GM19395 (cell line): ENCODE measurements at regions not wholly inside any gene's neighbourhood (a gene's known extent, or its start where the extent isn't known, plus 50 kb on each side); places are given as distances from the start of the nearest gene placed in this dataset.

ENCODE experiments used
- ATAC-seq: cut with Tn5 transposase; IDR thresholded peaks from one replicate; pipeline ENCODE4 v1.9.1; 2021; ENCODE audit warnings: mild to moderate bottlenecking, moderate library complexity; ENCODE audit not compliant: unreplicated experiment

DNA sequence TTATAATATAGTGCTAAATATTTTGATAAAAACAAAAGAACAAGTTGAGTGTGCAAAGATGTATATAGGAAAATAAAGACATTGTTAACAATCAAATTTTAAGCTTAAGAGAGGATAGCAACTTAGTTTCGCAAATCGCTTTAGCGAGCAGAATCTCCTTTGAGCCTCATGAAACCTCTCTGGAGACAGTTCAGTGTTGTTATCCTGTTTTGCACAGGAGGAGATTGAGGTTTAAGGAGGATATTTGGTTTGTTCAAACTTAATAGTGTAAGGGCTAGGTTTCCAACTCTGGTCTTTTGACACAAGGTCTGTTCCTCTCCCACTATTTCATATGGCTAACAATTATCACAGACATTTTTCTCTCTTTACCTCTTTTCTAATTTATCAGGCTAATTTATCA, 1848.5 kb upstream of the TENM3 start:
- ATAC-seq, result no peak

DNA sequence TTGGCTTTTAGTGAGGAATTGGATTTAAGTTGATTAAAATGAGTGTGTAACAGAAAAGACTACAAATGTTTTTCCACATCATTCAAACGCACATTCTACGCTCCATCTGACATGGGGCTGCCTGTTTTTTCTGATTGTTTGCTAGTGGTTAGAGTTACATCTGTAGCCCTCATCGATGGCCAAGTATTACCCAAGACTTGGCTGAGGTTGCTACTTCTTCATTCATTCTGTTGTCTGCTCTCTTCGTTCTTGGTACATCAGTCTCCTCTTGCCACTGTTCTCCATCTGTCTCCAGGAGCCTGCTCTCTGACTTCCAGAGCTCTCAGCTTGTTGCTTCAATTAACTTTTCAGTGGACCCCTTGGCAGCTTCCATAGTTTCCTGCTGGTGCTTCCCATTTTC, 1844.6 kb upstream of the TENM3 start:
- ATAC-seq, result no peak

DNA sequence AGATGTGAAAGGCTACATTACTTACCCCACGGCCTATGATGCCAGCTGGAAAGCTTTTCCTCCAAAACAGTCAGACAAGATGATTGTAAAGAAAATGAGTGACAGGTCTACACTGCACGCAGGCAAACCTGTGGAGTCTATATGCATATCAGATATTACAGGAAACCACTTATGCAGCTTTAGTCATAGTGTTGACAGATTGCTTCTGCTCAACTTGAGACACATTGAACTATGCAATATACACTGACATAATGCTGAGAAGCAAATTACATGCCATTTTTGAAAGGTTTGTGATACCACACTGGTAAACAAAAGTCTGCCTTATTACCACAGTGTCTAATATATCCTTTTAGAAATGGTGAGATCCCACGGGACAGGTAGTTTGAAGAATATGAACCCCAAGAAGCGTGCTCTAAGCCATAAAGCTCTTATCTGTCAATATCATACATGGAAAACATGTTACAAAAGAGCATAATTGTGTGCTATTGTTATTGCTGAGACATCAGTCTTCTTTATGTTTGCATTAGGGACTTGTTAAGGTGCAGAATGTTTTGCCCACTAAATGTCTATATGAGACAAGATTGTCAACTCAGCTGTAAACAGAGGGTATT, 1835.8 kb upstream of the TENM3 start:
- no peak for ATAC-seq

DNA sequence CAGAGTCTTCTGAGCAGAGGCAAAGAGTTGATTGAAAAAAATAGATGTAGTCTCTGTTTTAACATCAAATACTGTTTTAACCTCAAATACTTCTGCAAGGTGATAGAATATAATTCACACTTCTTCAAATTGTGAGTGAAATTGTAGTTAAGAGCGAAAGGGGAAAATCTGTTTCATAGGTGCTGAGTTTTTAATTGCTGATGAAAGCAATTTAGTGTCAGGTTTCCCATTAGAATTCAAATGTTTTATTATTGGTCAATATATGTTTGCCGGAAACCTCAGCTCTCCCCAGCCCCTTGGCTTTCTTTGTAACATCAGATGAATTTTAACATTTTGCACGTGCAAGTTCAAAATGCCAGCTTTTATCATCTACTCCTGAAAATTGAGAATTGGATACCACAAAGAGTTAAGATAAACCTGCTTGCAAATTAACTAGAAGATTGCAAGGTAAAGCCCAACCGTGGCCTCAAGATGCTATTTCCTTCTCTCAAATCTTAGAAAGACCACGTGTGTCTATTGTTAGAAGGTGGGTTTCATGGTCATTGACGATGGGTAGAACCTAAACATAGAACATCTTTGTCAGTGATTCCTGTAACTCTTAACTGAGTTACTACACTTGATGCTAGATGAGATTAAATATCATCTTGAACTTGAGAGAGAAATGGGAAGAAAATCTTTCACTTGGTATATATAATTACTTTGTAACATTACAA, 1824.2 kb upstream of the TENM3 start:
- ATAC-seq, result no peak

DNA sequence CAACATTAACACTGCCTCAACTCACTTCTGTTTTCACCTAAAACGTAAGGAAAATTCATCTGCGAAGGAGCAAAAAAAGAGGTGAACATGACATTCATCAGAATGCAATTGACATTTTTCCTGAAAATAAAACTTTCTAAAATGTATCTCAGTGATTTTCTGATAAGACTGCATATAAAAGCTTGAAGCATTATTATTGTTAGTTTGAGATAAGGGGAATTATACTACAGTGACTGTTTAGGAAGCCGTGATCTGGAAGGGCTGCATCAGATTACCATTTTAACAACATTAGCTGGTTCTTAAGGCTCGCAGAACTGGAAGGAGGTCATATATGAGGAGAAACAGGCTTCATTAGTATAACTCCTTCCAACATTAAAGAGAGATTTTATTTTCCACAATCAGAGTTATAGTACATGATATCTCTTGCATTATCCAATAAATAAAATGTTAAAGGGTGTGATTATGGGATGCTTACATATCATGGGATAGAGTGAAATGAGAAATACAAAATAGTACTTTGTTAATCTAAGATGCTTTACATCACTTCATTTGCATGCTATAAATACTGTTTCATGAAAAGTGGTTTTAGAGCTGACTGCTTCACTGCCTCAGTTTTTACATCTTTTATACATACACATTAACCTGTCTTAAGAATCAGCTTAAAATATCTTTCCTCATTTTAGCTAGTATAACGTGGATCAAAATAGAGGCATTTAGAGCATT, 1820.1 kb upstream of the TENM3 start:
- ATAC-seq, result no peak

DNA sequence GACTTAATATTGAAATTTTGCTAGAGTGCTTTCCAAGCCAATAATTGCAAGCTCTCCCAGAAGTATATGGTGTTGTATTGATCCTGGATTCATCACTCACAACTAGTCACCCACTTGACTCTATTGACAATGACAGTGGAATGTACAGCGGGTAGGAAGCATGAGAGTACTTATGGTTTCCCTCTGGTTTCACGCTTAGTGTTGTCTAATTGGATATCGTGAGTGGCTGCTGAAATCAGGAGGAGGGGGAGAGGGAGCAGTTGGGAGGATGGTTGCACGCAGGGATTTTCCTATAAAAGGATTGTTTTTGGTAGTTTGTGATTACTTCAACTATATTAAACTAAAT, 1819.5 kb upstream of the TENM3 start:
- no peak for ATAC-seq

DNA sequence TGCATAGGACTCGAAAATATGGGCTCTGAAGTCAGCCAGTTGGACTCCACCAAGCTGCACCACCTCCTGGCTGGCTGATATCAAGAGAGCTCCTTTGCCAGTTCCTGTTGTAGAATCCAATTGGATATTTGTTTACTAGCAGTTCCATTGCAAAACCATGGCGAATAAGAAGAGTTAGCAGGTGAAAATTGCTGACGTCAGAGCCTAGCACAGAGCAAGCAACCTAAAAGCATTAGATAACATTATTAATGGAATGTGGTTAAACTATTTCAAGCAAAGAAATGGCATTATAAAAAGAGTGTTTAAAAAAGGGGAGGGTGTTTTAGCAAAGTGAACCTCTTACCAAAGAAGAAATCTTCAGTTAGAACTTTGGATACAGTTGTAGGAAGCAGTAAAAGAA, 1816.3 kb upstream of the TENM3 start:
- ATAC-seq, result no peak

DNA sequence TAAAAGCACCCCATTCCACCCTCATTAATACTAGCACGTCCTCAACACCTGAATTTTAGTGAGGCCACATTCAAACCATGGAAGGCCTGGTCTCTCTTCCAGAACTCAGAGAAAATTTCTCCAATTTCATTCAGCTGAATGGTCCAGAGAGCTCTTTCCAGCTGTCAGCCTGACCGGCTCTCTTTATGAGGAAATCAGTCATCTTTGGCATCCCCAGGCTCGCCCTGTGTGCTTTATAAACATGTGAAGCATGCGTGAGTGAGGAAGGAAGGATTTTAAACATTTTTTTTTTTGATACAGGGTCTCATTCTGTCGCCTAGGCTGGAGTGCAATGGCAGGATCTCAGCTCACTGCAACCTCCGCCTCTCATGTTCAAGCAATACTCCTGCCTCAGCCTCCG, 1812.9 kb upstream of the TENM3 start:
- ATAC-seq, result no peak

DNA sequence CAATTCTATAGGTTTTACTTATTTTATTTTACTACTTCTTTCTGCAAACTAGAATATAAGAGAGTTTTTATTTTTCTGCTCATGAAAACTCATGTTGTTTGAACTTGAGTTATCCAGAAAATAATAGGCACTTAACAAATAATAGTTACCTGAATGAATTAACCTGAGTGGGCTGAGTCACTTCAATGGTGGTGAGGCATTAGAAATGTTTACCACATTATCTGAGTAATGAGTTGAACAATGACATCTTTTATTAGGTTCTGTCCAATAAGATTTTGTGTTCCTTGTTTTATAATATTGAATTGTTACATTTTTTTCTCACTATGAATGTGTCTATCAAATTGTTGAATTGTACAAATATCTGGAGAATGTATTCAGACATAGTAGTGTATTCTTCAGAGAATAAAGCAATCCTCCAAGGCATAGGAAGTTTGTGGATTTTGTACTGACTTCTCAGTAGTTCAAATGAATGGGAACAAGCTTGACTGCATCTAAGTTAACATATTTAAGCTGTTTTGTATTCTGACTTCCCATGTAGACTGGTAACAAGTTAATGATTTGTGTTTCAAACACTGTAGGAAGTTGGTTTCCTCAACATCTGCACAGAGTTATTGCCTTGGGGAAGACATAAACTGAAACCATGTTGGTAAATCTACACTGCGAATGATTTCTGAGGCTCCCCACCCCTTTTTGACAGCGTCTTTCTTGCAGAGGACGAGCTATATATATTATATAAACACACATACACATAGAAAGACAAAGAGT, 1808.9 kb upstream of the TENM3 start:
- ATAC-seq, result peak; percentile 94

DNA sequence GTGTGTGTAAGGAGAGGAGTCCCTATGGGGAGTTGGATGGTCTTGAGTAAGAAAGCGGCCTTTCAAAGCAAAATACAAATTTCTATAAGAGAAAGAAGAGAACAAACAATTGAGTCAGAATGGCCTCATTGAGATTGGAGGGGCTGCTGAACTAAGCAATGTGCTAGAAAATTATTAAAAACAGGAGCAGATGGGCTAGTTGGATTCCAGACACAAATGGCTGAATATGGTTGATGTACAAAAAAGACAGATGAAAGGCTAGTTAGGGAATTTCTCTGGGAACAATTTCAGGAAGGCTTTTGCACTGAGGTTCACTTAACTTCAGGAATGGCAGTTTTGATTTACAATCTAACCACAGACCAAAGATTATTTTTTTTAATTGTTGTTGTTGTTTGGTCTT, 1806.8 kb upstream of the TENM3 start:
- no peak for ATAC-seq

DNA sequence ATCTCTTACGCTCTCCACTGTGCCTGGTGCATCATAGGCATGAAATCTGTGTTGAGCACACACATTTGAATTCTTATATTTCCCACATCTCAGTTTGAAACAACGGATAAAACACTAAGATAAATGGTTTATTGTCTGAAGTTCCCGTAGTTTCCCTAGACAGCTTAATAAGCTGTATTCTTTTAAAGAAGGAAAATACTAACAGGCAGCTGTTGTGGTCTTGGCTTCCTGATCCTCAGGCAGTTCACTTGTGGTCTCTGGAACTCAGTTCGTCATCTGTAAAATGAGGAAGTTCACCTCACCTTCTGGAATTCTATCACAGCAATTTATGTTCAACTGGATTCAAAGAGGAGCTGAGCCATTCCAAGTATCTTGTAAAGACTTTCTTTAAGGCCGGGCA, 1805.6 kb upstream of the TENM3 start:
- no peak for ATAC-seq

DNA sequence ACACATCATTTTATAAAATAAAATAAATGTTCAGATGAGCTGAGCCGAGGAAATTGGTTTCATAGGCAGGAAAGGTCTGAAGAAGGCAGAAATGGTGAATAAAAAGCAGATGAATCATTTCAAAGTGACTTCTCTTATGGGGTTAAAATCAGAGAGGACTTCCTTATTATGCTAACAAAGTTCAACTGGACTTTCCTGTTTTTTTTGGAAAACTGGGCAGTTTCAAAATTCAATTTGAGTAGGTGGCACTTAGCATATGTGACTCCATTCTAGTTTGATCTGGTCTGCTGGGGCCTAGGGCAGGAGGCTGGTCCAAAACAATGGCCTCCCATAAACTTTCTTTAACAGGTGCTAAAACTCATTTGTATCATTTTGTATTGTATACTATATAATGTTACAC, 1794.9 kb upstream of the TENM3 start:
- ATAC-seq, result no peak

DNA sequence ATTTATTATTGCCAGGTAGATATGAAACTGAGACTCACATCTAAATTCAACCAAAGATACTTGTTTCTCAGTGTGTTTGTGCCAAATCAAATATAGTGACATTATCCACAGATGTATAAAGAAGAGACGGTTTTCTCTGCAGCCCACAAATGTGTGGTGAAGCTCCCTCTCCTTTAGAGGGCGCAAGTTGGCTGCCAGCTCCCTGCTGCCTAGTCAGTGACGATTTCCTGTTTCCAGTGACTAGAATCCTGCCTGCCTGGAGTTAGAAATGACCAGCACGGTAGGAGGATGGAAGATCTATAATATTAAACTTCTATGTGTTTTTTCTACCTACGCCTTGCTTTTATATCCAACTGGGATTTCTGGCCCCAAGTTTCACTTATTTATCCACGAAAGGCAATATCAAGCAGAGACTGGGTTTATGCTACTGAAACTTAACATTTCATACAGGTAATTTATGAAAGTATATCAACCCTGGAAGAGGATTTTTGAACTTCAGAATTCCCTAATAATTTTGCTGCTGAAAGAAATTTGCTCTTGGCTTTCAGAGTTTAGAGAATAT, 1793.7 kb upstream of the TENM3 start:
- peak; percentile 65 for ATAC-seq

DNA sequence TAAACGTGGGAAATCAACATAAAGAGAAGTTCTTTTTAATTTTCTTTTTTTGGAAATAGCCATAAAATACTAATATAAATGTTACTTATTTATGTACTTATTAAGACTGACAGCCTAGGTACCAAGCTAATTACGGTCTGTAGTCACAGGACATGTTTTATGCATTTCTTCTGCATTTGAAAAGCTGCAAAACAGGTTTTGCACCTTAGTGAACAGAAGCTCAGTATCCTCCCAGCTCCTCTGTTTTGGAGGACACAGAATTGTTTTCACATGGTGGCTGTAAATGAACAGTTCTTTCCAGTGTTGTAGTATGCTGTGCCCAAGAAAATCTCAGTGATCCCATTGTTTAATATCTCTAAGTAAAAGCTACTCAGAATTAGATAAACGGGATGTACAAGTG, 1788.0 kb upstream of the TENM3 start:
- no peak for ATAC-seq

DNA sequence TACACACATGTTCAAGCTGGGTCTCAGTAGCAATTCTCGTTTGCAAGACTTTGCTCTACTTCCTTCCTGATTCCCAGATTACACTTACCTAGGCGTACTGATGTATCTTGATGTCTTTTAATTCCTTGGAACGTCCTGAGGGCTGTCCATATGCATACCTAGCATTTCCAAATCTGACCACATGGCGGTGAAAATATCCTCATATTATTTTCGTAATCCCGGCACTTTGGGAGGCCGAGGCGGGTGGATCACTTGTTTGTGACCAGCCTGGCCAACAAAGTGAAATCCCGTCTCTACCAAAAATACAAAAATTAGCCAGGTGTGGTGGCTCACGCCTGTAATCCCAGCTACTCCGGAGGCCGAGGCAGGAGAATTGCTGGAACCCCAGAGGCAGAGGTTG, 1786.3 kb upstream of the TENM3 start:
- no peak for ATAC-seq

DNA sequence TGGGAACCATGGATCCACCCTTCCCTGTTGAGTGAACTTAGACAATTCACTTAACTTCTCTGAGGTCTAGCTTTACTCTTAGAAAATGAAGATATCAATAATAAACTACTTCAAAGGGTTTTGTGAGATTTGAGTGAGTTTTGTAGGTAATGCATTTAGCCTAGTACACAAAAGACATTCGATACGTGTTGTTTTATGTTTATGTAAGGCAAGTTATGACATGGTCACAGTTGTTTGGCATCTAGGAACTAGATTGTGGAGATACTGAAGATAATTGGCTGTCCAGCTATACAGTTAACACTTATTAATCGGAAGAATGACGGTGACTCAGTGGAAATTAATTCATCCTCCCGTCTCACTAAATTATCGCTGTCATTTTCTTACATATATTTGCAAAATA, 1781.1 kb upstream of the TENM3 start:
- ATAC-seq, result no peak

DNA sequence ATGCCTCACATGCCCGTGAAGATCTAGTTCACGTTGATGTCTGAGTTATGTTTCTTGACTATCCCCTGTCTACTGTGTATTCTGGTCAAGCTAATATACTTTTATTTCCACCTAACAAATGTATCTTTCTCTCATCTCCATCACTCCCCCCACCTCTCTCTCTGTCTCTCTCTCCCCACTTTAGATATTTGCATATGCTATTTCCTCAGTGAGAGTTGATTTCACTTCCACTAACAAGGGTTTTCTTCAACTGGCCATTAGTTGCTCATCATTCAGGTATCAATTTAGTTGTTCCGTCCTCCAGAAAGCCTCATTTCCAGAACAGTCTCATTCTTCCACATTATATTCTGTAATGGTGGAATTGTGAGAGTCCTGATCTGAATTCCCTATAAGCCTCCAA, 1777.8 kb upstream of the TENM3 start:
- ATAC-seq, result no peak

DNA sequence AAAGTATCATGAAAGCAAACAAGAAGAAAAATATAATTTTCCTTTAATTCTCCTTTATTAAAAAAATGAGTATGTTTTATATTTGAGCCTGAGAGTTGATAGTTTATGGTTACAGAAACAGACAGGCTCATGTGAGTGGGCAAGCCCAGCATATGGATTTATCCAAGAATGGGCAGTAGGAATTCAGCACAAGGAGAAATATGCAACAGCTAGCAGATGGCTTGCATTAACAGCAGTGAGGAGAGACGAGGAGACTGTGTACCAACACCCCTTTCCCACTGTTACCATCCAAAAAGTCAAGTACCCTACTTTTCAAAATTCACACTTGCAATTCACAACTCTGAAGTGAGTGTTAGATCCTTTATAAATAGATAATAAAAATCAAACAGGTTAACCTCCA, 1760.2 kb upstream of the TENM3 start:
- no peak for ATAC-seq

DNA sequence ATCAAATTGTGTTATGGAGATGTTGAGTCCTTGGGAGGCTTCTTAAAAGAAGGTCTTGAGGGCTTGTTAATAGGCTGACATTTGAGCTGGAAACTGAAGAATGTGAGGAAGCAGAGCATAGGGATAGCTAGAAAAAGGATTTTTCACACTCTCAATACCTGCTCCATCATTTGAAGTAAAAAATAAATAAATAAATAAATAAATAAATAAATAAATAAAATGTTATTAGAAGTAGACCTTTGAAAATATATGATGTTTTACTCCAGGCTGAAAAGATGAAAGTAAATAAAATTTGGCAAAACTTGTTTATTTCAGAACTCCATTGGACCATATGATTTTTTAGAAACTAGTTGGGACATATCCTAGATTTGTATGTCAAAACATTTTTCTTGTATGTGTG, 1757.8 kb upstream of the TENM3 start:
- ATAC-seq, result no peak

DNA sequence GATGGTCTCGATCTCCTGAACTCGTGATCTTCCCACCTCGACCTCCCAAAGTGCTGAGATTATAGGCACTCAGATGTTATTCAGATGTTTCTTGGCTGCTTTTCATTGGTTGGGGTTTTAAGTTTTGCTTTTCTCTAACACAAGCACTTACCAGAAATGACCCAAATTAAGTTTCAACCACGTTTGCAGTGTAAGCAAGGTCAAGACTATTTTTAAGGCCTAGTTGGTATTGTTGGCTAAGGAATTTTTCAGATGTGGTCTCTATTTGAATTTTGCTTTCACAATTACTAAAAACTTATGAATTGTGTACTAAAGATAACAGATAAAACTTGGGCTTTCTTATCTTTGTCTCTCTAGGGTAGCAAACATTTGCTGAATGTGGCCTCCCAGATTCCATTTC, 1756.9 kb upstream of the TENM3 start:
- ATAC-seq, result no peak

DNA sequence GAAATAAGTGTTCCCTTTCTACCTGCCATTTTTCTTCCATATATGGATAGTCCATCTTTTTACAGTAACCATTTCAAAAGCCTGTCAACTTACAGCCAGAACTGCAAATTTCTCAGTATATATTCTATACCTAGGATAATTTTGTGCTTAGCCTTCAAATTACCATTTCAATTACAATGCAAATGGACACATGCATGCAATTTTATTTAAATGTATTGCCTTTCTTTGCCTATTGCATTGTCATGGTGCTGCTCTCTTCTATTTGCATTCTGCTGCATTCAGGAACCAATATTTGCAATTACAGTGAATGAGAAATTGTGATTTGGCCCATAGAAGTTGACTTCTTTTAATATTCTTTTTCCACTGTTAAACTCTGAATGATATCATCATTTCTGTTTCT, 1753.4 kb upstream of the TENM3 start:
- ATAC-seq, result no peak
